ENCODE measurements at regions not wholly inside any gene's neighbourhood (a gene's known extent, or its start where the extent isn't known, plus 50 kb on each side); places are given as distances from the start of the nearest gene placed in this dataset.

DNA sequence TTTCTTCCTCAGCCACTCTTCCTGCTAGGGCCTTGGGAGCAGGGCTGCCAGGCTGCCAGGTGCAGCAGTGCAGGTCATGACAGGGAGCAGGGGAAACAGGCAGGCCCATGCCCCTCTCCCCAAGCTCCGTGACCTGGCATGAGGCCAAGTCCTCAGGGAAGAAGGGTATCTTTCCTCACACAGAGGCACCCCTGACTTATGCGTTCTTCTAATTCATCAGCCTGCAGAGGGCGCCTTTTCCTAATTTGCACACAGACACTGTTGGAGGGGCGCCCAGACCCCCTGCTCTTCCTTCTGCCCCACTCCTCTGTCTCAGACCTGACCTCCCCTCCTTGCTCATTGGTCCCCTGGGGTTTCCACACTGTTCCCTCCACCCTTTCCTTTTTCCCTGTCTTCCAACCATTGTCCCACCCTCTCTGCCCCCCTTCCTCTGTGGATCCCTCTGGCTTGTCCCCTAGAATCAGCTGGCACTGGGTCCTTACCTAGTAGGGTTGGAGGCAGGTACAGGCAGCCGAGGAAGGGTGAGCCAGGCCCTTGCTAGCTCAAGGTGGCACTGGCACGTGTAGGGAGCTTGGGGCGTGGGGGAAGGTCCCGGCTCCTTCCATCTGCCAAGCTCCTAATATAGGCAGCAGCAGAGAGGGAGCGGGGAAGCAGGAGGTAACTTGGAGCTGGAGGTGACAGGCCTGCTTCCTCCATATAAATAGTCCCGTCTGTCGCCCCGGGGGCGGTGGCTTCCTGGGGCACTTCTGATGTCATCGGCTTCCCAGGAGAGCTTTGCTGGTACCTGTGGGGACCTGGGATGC is 154.9 kb upstream of the MLN start:
- no peak for TF ChIP-seq EZH2 (IDR thresholded peaks at IDR 0.05; ENCODE audit: low read depth)
- TF ChIP-seq, protein P1, sequence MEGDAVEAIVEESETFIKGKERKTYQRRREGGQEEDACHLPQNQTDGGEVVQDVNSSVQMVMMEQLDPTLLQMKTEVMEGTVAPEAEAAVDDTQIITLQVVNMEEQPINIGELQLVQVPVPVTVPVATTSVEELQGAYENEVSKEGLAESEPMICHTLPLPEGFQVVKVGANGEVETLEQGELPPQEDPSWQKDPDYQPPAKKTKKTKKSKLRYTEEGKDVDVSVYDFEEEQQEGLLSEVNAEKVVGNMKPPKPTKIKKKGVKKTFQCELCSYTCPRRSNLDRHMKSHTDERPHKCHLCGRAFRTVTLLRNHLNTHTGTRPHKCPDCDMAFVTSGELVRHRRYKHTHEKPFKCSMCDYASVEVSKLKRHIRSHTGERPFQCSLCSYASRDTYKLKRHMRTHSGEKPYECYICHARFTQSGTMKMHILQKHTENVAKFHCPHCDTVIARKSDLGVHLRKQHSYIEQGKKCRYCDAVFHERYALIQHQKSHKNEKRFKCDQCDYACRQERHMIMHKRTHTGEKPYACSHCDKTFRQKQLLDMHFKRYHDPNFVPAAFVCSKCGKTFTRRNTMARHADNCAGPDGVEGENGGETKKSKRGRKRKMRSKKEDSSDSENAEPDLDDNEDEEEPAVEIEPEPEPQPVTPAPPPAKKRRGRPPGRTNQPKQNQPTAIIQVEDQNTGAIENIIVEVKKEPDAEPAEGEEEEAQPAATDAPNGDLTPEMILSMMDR (conservative IDR thresholded peaks at IDR 0.05), result no peak; the same call in 1 of the 2 replicates
